ENCODE measurements at regions not wholly inside any gene's neighbourhood (a gene's known extent, or its start where the extent isn't known, plus 50 kb on each side); places are given as distances from the start of the nearest gene placed in this dataset.

- TF ChIP-seq CTCF (IDR thresholded peaks at IDR 0.05) (no peak), POLR2AphosphoS5 (IDR thresholded peaks at IDR 0.05) (no peak)
These were observed 155.6 kb upstream of the NTRK2 start for GRCh38 chr9:84513979-84514378.
